Lung (tissue), 11 donors: ENCODE measurements at regions not wholly inside any gene's neighbourhood (a gene's known extent, or its start where the extent isn't known, plus 50 kb on each side); places are given as distances from the start of the nearest gene placed in this dataset.

Experiments
- ATAC-seq: fragments of 200-7000 bp; cut with Tn5 transposase; one replicate; pipeline ENCODE4 v1.9.1; 2020; ENCODE audit warnings: moderate number of reproducible peaks; ENCODE audit not compliant: insufficient read depth, low FRiP score
- DNase-seq, 3 donors: peaks; one replicate each; pipeline ENCODE4 v3.0.0-alpha.2; 2013 to 2017
- H3K27ac ChIP-seq, 2 donors: one replicate each; pipeline ENCODE4 v1.5.1; 2013; ENCODE audit warnings: mild to moderate bottlenecking in 2 of 2, moderate library complexity in 2 of 2, control low read depth in 1 of 2, inconsistent platforms in 1 of 2, low read depth in 1 of 2, low read length in 1 of 2
- H3K27me3 ChIP-seq, 3 donors: one replicate each; pipeline ENCODE4 v1.5.1; 2013; ENCODE audit warnings: low read length in 2 of 3; ENCODE audit not compliant: control insufficient read depth in 3 of 3, insufficient read depth in 3 of 3
- H3K36me3 ChIP-seq, 4 donors: one replicate each; pipeline ENCODE4 v1.5.1; 2013; ENCODE audit warnings: low read length in 4 of 4, mild to moderate bottlenecking in 1 of 4, moderate library complexity in 1 of 4; ENCODE audit not compliant: control insufficient read depth in 4 of 4, insufficient read depth in 4 of 4
- H3K4me1 ChIP-seq, 5 donors: one replicate each; pipeline ENCODE4 v1.5.1; 2013; ENCODE audit warnings: low read length in 5 of 5, mild to moderate bottlenecking in 2 of 5, moderate library complexity in 1 of 5; ENCODE audit not compliant: control insufficient read depth in 5 of 5, insufficient read depth in 5 of 5
- H3K4me3 ChIP-seq: one replicate; pipeline ENCODE4 v1.5.1; 2013; ENCODE audit warnings: mild to moderate bottlenecking, control low read depth, moderate library complexity
- H3K9ac ChIP-seq, 2 donors: one replicate each; pipeline ENCODE4 v1.5.1; 2013; ENCODE audit warnings: low read length in 2 of 2, control low read depth in 1 of 2; ENCODE audit not compliant: insufficient read depth in 1 of 2
- H3K9me3 ChIP-seq, 4 donors: one replicate each; pipeline ENCODE4 v1.5.1; 2013; ENCODE audit warnings: low read length in 3 of 4, mild to moderate bottlenecking in 1 of 4, moderate library complexity in 1 of 4; ENCODE audit not compliant: control insufficient read depth in 4 of 4, insufficient read depth in 3 of 4
- CTCF ChIP-seq: IDR thresholded peaks from 2 replicates; pipeline ENCODE4 v1.5.1; 2012; ENCODE audit warnings: mild to moderate bottlenecking; ENCODE audit errors: control extremely low read depth, extremely low read depth
- WGBS, 2 donors: extraction: QIAGEN DNeasy Blood & Tissue Kit; methylation state at CpG; one replicate each; pipeline ENCODE4 v1.1.7; 2013; 5-methylcytosine and 5-hydroxymethylcytosine counted together
- donor health status: control.
- donor health status: control.
- donor health status: Bipolar disorder and iron deficiency.
- donor health status: healthy.
- donor health status: DM: yes; HTN: yes; CAD: no.

DNA sequence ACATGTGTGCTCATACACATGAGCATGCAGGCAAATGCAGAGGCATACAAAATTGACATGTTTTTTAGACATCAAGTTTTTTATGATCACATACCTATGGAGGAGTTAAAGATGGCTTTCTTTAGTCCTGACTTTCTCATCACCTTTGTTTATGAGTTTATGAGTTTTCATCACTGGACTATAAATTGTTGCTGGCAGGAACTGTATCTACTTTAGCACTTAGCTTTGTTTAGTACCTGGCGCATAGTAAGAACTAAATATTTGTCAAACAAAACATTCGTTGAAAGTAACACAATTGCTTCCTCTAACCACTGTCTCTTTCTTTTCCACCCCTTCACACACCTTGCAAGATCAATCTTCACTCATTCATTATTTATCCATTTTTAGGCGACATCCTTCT is 182.6 kb downstream of the SUCNR1 start:
- no peak for ATAC-seq
- TF ChIP-seq CTCF, result no peak
- WGBS, 2 donors, result 62 to 78% methylated on average over 3 of the region's 3 CpGs

GRCh38 chr3:152056481-152056880 is 183.0 kb downstream of the SUCNR1 start:
- no peak for DNase-seq
- no peaks in the 10 kb centered on the region for H3K36me3 ChIP-seq
- H3K4me1 ChIP-seq, result peaks cover 0 to 10% (median 1%) of the 10 kb centered on the region in 5 donors
- no peak overlapping the region for H3K4me3 ChIP-seq
- TF ChIP-seq CTCF, result no peak
- no peak overlapping the region for H3K27ac ChIP-seq
- H3K9me3 ChIP-seq, result no peaks in the 10 kb centered on the region
- no peak overlapping the region for H3K9ac ChIP-seq
- no peaks in the 10 kb centered on the region for H3K27me3 ChIP-seq
- ATAC-seq, result no peak

More for the DNA sequence above, 182.6 kb downstream of the SUCNR1 start:
- no peaks in the 10 kb centered on the region for H3K27me3 ChIP-seq
- no peaks in the 10 kb centered on the region for H3K36me3 ChIP-seq
- H3K27ac ChIP-seq, result no peak overlapping the region
- H3K4me3 ChIP-seq, result no peak overlapping the region
- no peaks in the 10 kb centered on the region for H3K9me3 ChIP-seq
- no peak for DNase-seq
- peaks cover 0 to 7% (median 1%) of the 10 kb centered on the region in 5 donors for H3K4me1 ChIP-seq
- H3K9ac ChIP-seq, result no peak overlapping the region

GRCh38 chr3:152056987-152057386 is 183.5 kb downstream of the SUCNR1 start:
- TF ChIP-seq CTCF, result no peak
- Histone ChIP-seq H3K4me1 (peaks cover 0 to 10% (median 0%) of the 10 kb centered on the region in 5 donors), H3K9ac (no peak overlapping the region), H3K27ac (no peak overlapping the region), H3K4me3 (no peak overlapping the region), H3K36me3 (no peaks in the 10 kb centered on the region), H3K9me3 (no peaks in the 10 kb centered on the region), H3K27me3 (no peaks in the 10 kb centered on the region)
- no peak for ATAC-seq
- no peak for DNase-seq
- WGBS, 2 donors, result 74 to 81% methylated on average over 3 of the region's 3 CpGs

DNA sequence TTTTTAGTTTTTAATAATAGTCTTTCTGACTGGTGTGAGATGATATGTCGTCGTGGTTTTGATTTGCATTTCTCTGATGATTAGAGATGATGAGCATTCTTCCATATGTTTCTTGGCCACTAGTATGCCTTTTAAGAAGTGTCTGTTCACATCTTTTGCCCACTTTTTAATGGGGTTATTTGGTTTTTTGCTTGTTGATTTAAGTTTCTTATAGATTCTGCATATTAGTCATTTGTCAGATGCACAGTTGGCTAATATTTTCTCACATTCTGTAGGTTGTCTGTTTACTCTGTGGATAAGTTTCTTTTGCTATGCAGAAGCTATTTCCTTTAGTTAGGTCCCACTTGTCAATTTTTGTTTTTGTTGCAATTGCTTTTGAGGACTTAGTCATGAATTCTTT is 185.4 kb downstream of the SUCNR1 start:
- ATAC-seq (no peak), DNase-seq (no peak)
- Histone ChIP-seq H3K4me3 (no peak overlapping the region), H3K9ac (no peak overlapping the region), H3K9me3 (no peaks in the 10 kb centered on the region), H3K4me1 (peaks cover 0 to 10% (median 0%) of the 10 kb centered on the region in 5 donors), H3K27me3 (no peaks in the 10 kb centered on the region), H3K36me3 (no peaks in the 10 kb centered on the region), H3K27ac (no peak overlapping the region)
- TF ChIP-seq CTCF, result no peak
- 85 to 87% methylated on average over 2 of the region's 2 CpGs for WGBS, 2 donors
